HCT116 (cell line): ENCODE measurements at regions not wholly inside any gene's neighbourhood (a gene's known extent, or its start where the extent isn't known, plus 50 kb on each side); places are given as distances from the start of the nearest gene placed in this dataset.

Experiments used
- ATAC-seq: fragments of 200-7000 bp; cut with Tn5 transposase; 2 replicates; pipeline ENCODE4 v1.9.1; 2020; ENCODE audit warnings: mild to moderate bottlenecking, moderate library complexity
- BruUV-seq: library from RNA; stranded (reverse); fragments of 400-500 nt; replicated peaks from 2 replicates; lab custom pipeline; 2021; lab: Mats Ljungman, UMichigan
- CTCF ChIA-PET: fragments of 300-600 bp; sonication (Branson Sonifier 250); formaldehyde crosslinking; loops from one replicate; lab custom pipeline; 2021; ENCODE audit warnings: antibody characterized with exemption; lab: Charles Lee
- POLR2A ChIA-PET: fragments of 300-600, 350-600 bp; sonication (Branson Sonifier 250); formaldehyde crosslinking; loops from one replicate; lab custom pipeline; 2021; ENCODE audit warnings: antibody characterized with exemption; lab: Charles Lee
- RAD21 ChIA-PET, 2 experiments: fragments of 300-600 bp; sonication (Branson Sonifier 250); formaldehyde crosslinking; loops; one replicate each; lab custom pipeline; 2023; ENCODE audit warnings: low total read pairs in 2 of 2; ENCODE audit not compliant: uncharacterized antibody in 2 of 2, unreplicated experiment in 2 of 2, low non-redundant PET in 1 of 2; lab: Charles Lee
- DNase-seq: peaks from one replicate; pipeline ENCODE4 v3.0.0-alpha.2; 2010; ENCODE audit warnings: low read depth, low spot score
- H2AFZ ChIP-seq: fragments of 200-600 bp; shearing (Covaris generic), sonication (generic); 2 replicates; pipeline ENCODE4 v1.6.1; 2017; ENCODE audit warnings: low read depth, mixed run types, mixed read lengths, antibody characterized with exemption, low read length; ENCODE audit not compliant: poor library complexity, severe bottlenecking
- H3K27ac ChIP-seq: 2 replicates; pipeline ENCODE4 v1.5.1; 2012; ENCODE audit warnings: low read depth, low read length
- H3K27me3 ChIP-seq: fragments of 200-600 bp; sonication (generic); 2 replicates; pipeline ENCODE4 v1.6.1; 2016; ENCODE audit warnings: mixed run types, low read length, mixed read lengths; ENCODE audit not compliant: insufficient read depth
- H3K36me3 ChIP-seq, 2 experiments: fragments of 200-500 bp in 1 of 2; fragments of 200-600 bp in 1 of 2; sonication (Bioruptor generic) in 1 of 2; sonication (generic) in 1 of 2; 2 replicates each; pipeline versions ENCODE4 v1.5.1 to v1.6.1; 2014 to 2016; ENCODE audit warnings: low read length in 2 of 2, inconsistent platforms in 1 of 2, mixed read lengths in 1 of 2, mixed run types in 1 of 2; ENCODE audit not compliant: insufficient read depth in 2 of 2, control insufficient read depth in 1 of 2
- H3K4me1 ChIP-seq, 2 experiments: fragments of 200-600 bp in 1 of 2; sonication (generic) in 1 of 2; 2 replicates each; pipeline versions ENCODE4 v1.5.1 to v1.6.1; 2012 to 2017; ENCODE audit warnings: low read length in 2 of 2, inconsistent platforms in 1 of 2, mild to moderate bottlenecking in 1 of 2, mixed read lengths in 1 of 2, mixed run types in 1 of 2, moderate library complexity in 1 of 2; ENCODE audit not compliant: insufficient read depth in 2 of 2, control insufficient read depth in 1 of 2
- H3K4me2 ChIP-seq: fragments of 200-600 bp; sonication (generic); 2 replicates; pipeline ENCODE4 v1.6.1; 2017; ENCODE audit warnings: mixed run types, low read length, mixed read lengths
- H3K4me3 ChIP-seq, 2 experiments: fragments of 200-600 bp in 1 of 2; sonication (generic) in 1 of 2; replicated peaks in 1 of 2; 2 replicates each; pipeline ENCODE4 v1.5.1; 2011 to 2016; ENCODE audit warnings: low read length in 2 of 2, control low read depth in 1 of 2, low read depth in 1 of 2, mild to moderate bottlenecking in 1 of 2, mixed read lengths in 1 of 2, mixed run types in 1 of 2
- H3K79me2 ChIP-seq: fragments of 200-600 bp; sonication (generic); 2 replicates; pipeline ENCODE4 v1.6.1; 2017; ENCODE audit warnings: mild to moderate bottlenecking, mixed run types, low read length, moderate library complexity, mixed read lengths; ENCODE audit not compliant: insufficient read depth
- H3K9ac ChIP-seq: fragments of 200-600 bp; sonication (generic); 2 replicates; pipeline ENCODE4 v1.6.1; 2016; ENCODE audit warnings: low read length, mixed read lengths
- H3K9me2 ChIP-seq: fragments of 200-600 bp; sonication (generic), shearing (Covaris generic); 2 replicates; pipeline ENCODE4 v1.6.1; 2017; ENCODE audit warnings: mixed run types, mild to moderate bottlenecking, moderate library complexity; ENCODE audit not compliant: insufficient read depth
- H3K9me3 ChIP-seq, 2 experiments: fragments of 200-500 bp in 1 of 2; fragments of 200-600 bp in 1 of 2; sonication (Bioruptor generic) in 1 of 2; sonication (generic) in 1 of 2; 2 replicates each; pipeline ENCODE4 v1.6.1; 2014 to 2017; ENCODE audit warnings: low read length in 2 of 2, mixed read lengths in 2 of 2, inconsistent platforms in 1 of 2, low read depth in 1 of 2, mild to moderate bottlenecking in 1 of 2, mixed run types in 1 of 2, moderate library complexity in 1 of 2; ENCODE audit not compliant: control insufficient read depth in 1 of 2, insufficient read depth in 1 of 2
- H4K20me1 ChIP-seq: fragments of 200-600 bp; sonication (generic), shearing (Covaris generic); 2 replicates; pipeline ENCODE4 v1.6.1; 2017; ENCODE audit warnings: mixed run types, mild to moderate bottlenecking, moderate library complexity; ENCODE audit not compliant: insufficient read depth
- CBX3 ChIP-seq: IDR thresholded peaks from 2 replicates; pipeline ENCODE4 v1.6.1; 2012; ENCODE audit warnings: low read depth
- CEBPB ChIP-seq: IDR thresholded peaks from 2 replicates; pipeline ENCODE4 v1.6.1; 2012; ENCODE audit warnings: low read depth
- ELF1 ChIP-seq: IDR thresholded peaks from 2 replicates; pipeline ENCODE4 v1.6.1; 2012; ENCODE audit warnings: low read depth, borderline replicate concordance
- EZH2 ChIP-seq: fragments of 200-600 bp; sonication (generic); IDR thresholded peaks from 2 replicates; pipeline ENCODE4 v1.6.1; 2017; ENCODE audit warnings: antibody characterized with exemption, mixed run types
- EZH2phosphoT487 ChIP-seq: fragments of 200-600 bp; IDR thresholded peaks from 2 replicates; pipeline ENCODE4 v1.6.1; 2018; ENCODE audit warnings: antibody characterized with exemption, borderline replicate concordance
- FOSL1 ChIP-seq: IDR thresholded peaks from 2 replicates; pipeline ENCODE4 v1.6.1; 2012; ENCODE audit warnings: low read depth
- RAD21 ChIP-seq: IDR thresholded peaks from 2 replicates; pipeline ENCODE4 v1.6.1; 2012; ENCODE audit warnings: low read depth, mild to moderate bottlenecking
- SP1 ChIP-seq: IDR thresholded peaks from 2 replicates; pipeline ENCODE4 v1.6.1; 2012; ENCODE audit warnings: low read depth
- SRF ChIP-seq: IDR thresholded peaks from 2 replicates; pipeline ENCODE4 v1.6.1; 2012; ENCODE audit warnings: low read depth
- ZFX ChIP-seq: fragments of 450-650 bp; IDR thresholded peaks from 2 replicates; pipeline ENCODE4 v1.6.1; 2017
- intact Hi-C: fragments of 100-400 bp; cut with micrococcal nuclease; formaldehyde crosslinking; loops from 2 replicates; pipeline ENCODE4 v1.10.0; 2022
- TF ChIP-seq, protein P1 (sequence below): IDR thresholded peaks from 2 replicates; pipeline ENCODE4 v1.6.1; 2012; ENCODE audit warnings: low read depth
- TF ChIP-seq, protein P2 (sequence below): IDR thresholded peaks from 2 replicates; pipeline ENCODE4 v1.6.1; 2012
- TF ChIP-seq, protein P3 (sequence below): IDR thresholded peaks from 2 replicates; pipeline ENCODE4 v1.6.1; 2011; ENCODE audit warnings: mild to moderate bottlenecking, low read length, moderate library complexity; ENCODE audit not compliant: insufficient replicate concordance; ENCODE audit errors: extremely low read depth
- TF ChIP-seq, protein P4 (sequence below), 3 experiments: fragments of 200-600 bp in 1 of 3; sonication (generic) in 1 of 3; IDR thresholded peaks in 2 of 3; conservative IDR thresholded peaks in 1 of 3; 2 replicates each; pipeline ENCODE4 v1.5.1; 2012 to 2017; ENCODE audit warnings: low read depth in 2 of 3, low read length in 2 of 3, antibody characterized with exemption in 1 of 3, borderline replicate concordance in 1 of 3, control low read depth in 1 of 3, mild to moderate bottlenecking in 1 of 3, mixed read lengths in 1 of 3, mixed run types in 1 of 3, moderate library complexity in 1 of 3; ENCODE audit not compliant: insufficient read depth in 1 of 3

- ChIA-PET CTCF (interaction anchor here (1.1 kb wide), 1 partner anchor 21 kb away, joined by 3 read pairs; no protein-coding TSS in a partner anchor), POLR2A (no interaction called here), RAD21 (no interaction called here)
- no peaks in the 10 kb centered on the region for H3K27me3 ChIP-seq
- no peaks in the 10 kb centered on the region for H3K9me3 ChIP-seq
- H3K36me3 ChIP-seq, result no peaks in the 10 kb centered on the region
- no peak overlapping the region for H2AFZ ChIP-seq
- no peak overlapping the region for H3K27ac ChIP-seq
- no peak overlapping the region for H3K4me3 ChIP-seq
- no peak overlapping the region for H3K9ac ChIP-seq
- no peaks in the 10 kb centered on the region for H3K4me1 ChIP-seq
- no peaks in the 10 kb centered on the region for H4K20me1 ChIP-seq
- no peak overlapping the region for H3K4me2 ChIP-seq
- no peak for ATAC-seq
- intact Hi-C loops, result no loop called here
- DNase-seq, result no peak
- H3K79me2 ChIP-seq, result no peaks in the 10 kb centered on the region
- no TSS peak for BruUV-seq
- TF ChIP-seq, protein P1, sequence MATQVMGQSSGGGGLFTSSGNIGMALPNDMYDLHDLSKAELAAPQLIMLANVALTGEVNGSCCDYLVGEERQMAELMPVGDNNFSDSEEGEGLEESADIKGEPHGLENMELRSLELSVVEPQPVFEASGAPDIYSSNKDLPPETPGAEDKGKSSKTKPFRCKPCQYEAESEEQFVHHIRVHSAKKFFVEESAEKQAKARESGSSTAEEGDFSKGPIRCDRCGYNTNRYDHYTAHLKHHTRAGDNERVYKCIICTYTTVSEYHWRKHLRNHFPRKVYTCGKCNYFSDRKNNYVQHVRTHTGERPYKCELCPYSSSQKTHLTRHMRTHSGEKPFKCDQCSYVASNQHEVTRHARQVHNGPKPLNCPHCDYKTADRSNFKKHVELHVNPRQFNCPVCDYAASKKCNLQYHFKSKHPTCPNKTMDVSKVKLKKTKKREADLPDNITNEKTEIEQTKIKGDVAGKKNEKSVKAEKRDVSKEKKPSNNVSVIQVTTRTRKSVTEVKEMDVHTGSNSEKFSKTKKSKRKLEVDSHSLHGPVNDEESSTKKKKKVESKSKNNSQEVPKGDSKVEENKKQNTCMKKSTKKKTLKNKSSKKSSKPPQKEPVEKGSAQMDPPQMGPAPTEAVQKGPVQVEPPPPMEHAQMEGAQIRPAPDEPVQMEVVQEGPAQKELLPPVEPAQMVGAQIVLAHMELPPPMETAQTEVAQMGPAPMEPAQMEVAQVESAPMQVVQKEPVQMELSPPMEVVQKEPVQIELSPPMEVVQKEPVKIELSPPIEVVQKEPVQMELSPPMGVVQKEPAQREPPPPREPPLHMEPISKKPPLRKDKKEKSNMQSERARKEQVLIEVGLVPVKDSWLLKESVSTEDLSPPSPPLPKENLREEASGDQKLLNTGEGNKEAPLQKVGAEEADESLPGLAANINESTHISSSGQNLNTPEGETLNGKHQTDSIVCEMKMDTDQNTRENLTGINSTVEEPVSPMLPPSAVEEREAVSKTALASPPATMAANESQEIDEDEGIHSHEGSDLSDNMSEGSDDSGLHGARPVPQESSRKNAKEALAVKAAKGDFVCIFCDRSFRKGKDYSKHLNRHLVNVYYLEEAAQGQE, result no peak
- TF ChIP-seq, protein P2, sequence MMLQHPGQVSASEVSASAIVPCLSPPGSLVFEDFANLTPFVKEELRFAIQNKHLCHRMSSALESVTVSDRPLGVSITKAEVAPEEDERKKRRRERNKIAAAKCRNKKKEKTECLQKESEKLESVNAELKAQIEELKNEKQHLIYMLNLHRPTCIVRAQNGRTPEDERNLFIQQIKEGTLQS, result no peak
- TF ChIP-seq, protein P3, sequence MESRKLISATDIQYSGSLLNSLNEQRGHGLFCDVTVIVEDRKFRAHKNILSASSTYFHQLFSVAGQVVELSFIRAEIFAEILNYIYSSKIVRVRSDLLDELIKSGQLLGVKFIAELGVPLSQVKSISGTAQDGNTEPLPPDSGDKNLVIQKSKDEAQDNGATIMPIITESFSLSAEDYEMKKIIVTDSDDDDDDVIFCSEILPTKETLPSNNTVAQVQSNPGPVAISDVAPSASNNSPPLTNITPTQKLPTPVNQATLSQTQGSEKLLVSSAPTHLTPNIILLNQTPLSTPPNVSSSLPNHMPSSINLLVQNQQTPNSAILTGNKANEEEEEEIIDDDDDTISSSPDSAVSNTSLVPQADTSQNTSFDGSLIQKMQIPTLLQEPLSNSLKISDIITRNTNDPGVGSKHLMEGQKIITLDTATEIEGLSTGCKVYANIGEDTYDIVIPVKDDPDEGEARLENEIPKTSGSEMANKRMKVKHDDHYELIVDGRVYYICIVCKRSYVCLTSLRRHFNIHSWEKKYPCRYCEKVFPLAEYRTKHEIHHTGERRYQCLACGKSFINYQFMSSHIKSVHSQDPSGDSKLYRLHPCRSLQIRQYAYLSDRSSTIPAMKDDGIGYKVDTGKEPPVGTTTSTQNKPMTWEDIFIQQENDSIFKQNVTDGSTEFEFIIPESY, result no peak
- TF ChIP-seq CBX3, result no peak
- no peak for TF ChIP-seq EZH2
- no peak for TF ChIP-seq SP1
- TF ChIP-seq, protein P4, sequence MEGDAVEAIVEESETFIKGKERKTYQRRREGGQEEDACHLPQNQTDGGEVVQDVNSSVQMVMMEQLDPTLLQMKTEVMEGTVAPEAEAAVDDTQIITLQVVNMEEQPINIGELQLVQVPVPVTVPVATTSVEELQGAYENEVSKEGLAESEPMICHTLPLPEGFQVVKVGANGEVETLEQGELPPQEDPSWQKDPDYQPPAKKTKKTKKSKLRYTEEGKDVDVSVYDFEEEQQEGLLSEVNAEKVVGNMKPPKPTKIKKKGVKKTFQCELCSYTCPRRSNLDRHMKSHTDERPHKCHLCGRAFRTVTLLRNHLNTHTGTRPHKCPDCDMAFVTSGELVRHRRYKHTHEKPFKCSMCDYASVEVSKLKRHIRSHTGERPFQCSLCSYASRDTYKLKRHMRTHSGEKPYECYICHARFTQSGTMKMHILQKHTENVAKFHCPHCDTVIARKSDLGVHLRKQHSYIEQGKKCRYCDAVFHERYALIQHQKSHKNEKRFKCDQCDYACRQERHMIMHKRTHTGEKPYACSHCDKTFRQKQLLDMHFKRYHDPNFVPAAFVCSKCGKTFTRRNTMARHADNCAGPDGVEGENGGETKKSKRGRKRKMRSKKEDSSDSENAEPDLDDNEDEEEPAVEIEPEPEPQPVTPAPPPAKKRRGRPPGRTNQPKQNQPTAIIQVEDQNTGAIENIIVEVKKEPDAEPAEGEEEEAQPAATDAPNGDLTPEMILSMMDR (IDR thresholded peaks at IDR 0.05 in 2 of 3, conservative IDR thresholded peaks at IDR 0.05 in 1 of 3; ENCODE audit: borderline replicate concordance in 1 of 3, insufficient read depth in 1 of 3, low read depth in 2 of 3, low read length in 2 of 3), result no peak
- no peak for TF ChIP-seq ELF1
- TF ChIP-seq EZH2phosphoT487, result no peak
- no peak for TF ChIP-seq FOSL1
- TF ChIP-seq SRF, result no peak
- no peak for TF ChIP-seq RAD21
- TF ChIP-seq CEBPB, result no peak
- TF ChIP-seq ZFX, result no peak
- TF ChIP-seq, all 23 proteins: peak for 0
- no peaks in the 10 kb centered on the region for H3K9me2 ChIP-seq
These were observed 141.6 kb downstream of the GXYLT1 start for GRCh38 chr12:42003031-42003430.
